ENCODE measurements at regions not wholly inside any gene's neighbourhood (a gene's known extent, or its start where the extent isn't known, plus 50 kb on each side); places are given as distances from the start of the nearest gene placed in this dataset.

GRCh38 chr18:71209944-71210343, 921.1 kb downstream of the SOCS6 start:
- TF ChIP-seq POLR2A (IDR thresholded peaks at IDR 0.05; ENCODE audit: borderline replicate concordance, extremely low read depth, insufficient read depth, insufficient read length) (no peak), RAD21 (IDR thresholded peaks at IDR 0.05; ENCODE audit: low read depth) (no peak), CTCF (IDR thresholded peaks at IDR 0.05 in 2 of 3, conservative IDR thresholded peaks at IDR 0.05 in 1 of 3; ENCODE audit: borderline replicate concordance in 1 of 3, insufficient read depth in 1 of 3, low read depth in 2 of 3, low read length in 2 of 3) (no peak), ZFX (IDR thresholded peaks at IDR 0.05) (no peak), CEBPB (IDR thresholded peaks at IDR 0.05; ENCODE audit: low read depth) (no peak)

Data from HCT116 (cell line).